Islet precursor cell (in vitro differentiated cells): ENCODE measurements at regions not wholly inside any gene's neighbourhood (a gene's known extent, or its start where the extent isn't known, plus 50 kb on each side); places are given as distances from the start of the nearest gene placed in this dataset.
"Not testable (repeated sequence)": the region's sequence is repeated elsewhere in the genome, so short reads cannot be mapped to it uniquely, and the experiment has no call there.

ENCODE experiments used
- DNase-seq: peaks from one replicate; pipeline ENCODE4 v3.0.0-alpha.2; 2018

DNA sequence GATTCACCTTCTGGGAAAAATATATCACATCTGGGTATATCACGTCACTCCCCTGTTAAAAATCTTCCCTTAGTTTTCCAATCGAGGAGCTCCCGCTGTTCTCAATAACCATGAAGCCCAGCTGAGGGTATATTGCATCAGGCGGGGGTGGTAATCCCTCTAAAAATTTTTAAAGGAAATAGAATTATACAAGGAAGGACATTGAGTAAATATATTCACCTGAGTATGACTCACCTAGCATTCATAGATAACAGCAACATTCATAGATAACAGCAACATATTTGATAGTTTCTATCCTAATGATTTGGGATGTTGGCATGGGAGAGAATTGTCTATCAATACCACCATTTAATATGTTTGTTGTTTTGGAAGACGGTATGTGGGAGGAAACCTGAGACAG, 473.6 kb downstream of the RMST start:
- DNase-seq, result no peak

GRCh38 chr12:97938031-97938430, 475.4 kb downstream of the RMST start:
- DNase-seq, result no peak

- no peak for DNase-seq
Observed at GRCh38 chr12:97939156-97939555, 476.6 kb downstream of the RMST start.

GRCh38 chr12:97940105-97940504, 477.5 kb downstream of the RMST start:
- DNase-seq, result no peak

DNA sequence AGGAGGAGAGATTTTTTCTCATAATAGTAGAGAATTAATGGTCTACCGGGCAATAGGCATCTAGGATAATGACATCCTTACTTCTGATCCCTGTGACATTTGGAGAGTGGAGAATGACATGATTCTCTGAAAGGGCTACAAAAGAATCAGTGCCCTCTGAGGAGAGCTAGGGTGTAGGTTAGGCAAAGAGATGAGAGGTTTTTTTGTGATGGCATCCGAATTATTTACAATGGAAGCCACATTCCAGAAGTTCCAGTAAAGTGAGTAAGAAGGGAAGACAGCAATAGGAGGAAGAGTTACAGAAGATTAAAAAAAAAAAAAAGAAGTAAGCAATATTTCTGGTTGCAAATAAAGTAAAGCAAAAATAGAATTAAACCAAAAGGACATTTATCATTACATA, 478.0 kb downstream of the RMST start:
- DNase-seq, result peak; percentile 60

DNA sequence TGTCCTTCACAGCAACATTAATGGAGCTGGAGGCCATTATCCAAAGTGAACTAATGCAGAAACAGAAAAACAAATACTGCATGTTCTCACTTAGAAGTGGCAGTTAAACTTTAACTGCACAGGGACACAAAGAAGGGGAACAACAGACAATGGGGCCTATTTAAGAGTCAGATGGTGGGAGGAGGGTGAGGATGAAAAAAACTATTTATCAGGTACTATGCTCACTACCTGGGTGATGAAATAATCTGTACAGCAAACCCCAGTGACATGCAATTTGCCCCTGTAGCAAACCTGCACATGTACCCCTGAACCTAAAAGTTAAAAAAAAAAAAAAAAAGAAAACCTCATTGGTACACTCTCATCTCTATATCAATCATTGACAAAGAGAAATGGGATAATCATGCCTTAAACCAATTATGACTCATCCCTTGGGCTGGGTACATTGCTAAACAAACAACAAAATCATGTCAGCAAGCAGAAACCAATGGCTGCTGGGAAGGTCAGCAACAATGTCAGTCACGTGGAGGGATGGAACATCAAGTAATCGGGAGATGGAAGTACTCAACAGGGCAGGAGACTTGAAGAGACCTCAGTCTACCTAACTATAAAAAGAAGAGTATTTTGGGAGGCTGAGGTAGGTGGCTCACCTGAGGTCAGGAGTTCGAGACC, 479.2 kb downstream of the RMST start:
- no peak for DNase-seq

DNA sequence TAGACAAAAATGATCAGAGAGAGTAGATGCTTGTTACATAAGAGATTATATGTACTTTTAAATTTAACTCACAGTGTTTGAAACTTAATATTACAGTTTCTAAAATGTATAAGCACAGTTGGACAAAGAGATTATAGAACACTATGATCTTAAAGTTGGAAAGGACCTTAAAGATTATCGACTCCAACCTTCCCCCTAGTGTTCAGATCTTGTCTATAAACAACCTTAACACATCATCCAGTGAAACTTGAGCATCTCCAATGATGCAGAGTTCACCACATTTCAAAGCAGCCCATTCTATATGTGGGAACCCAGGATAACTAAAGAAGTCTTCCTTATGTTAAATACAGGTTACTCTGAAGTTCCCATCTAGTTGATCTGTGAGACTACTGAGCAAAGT, 480.8 kb downstream of the RMST start:
- DNase-seq, result no peak

GRCh38 chr12:97944576-97944975, 482.0 kb downstream of the RMST start:
- DNase-seq, result no peak

DNA sequence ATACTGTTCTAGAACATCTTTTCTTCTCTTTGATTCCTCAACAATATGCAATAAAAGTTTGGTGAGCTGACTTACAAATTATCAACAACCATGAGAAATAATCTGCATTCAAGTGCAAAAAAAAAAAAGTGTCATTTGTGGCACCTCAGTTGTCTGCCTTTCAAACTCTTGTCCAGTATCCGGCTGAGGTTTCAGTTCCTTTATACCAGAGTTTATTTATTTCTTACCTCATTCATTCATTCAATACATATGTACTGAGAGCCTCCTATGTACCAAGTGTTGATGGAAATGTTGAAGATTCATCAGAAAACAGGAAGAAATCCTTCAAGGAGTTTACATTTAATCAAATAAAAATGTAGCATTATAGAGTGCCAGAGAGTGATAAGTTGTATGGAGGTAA, 484.1 kb downstream of the RMST start:
- no peak for DNase-seq

DNA sequence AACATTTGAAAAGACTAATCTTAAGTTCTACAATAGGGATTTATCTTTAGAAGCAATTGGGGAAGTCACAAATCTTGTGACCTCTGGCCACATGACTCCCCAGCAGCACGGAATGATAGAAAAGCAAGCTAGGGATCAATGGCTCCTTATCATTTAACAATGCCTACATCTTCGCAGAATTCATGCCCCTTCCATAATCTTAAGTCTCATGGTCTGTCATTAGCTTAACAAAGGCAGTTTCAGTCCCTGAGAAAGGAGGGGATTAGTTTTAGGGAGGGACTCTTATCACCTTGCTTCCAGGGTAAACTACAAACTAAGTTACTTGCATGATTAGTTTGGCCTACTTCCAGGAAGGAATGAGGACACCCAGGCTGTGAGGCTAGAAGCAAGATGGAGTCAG, 486.0 kb downstream of the RMST start:
- DNase-seq, result no peak

DNA sequence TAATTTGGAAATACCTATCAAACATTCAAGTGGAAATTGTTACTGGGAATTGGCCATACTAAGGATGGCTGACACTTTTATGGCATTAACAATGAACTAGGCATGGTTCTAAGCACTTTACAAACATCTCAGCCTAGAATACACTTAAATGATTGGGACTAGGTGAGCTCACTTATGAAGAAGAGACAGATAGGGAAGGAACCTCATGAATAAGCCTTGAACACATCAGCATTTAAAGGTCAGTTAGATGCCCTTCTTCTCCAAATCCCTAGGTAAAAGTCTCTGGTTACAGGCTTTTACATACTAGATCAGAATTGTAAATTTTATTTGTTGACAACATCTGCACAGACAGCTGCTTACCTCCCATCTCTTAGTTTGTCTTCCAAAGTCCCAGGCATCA, 488.6 kb downstream of the RMST start:
- DNase-seq, result no peak

DNA sequence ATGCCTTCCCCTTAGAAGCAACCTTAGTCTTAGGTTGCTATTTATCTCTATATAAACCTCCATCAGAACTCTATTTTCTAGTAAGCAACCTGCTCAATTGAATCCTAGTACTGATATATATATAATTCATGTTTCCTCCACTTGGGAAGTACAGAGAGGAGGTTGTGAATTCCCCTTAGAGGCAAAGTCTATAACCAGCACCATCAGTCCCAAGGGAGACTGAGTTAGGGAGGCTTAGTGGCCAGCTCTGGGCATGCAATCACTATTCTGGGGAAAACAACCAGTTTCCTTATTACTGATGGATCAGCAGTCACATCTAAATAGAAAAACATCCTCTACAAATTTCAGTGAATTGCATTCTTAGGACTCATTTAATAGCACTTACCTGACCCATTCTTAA, 489.1 kb downstream of the RMST start:
- DNase-seq, result no peak

DNA sequence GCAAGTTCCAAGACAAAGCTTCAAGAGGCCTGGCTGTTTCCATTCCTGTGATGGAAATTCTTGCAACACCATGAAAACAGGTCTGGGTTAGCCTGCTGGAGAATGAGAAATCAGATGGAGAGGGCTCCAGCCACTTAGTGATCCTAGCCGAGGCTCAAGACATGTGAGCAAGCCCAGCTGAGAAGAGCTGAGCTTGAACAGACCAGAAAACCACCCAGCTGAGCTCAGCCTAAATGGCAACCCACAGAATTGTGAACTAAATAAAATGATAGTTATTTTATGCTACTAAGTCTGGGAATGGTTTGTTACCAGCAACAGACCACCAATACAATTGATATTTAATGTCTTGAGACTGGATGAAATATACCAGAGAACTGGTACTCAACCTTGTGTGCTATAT, 494.5 kb downstream of the RMST start:
- DNase-seq, result no peak

- no peak for DNase-seq
Observed at GRCh38 chr12:97960225-97960624, 497.6 kb downstream of the RMST start.

DNA sequence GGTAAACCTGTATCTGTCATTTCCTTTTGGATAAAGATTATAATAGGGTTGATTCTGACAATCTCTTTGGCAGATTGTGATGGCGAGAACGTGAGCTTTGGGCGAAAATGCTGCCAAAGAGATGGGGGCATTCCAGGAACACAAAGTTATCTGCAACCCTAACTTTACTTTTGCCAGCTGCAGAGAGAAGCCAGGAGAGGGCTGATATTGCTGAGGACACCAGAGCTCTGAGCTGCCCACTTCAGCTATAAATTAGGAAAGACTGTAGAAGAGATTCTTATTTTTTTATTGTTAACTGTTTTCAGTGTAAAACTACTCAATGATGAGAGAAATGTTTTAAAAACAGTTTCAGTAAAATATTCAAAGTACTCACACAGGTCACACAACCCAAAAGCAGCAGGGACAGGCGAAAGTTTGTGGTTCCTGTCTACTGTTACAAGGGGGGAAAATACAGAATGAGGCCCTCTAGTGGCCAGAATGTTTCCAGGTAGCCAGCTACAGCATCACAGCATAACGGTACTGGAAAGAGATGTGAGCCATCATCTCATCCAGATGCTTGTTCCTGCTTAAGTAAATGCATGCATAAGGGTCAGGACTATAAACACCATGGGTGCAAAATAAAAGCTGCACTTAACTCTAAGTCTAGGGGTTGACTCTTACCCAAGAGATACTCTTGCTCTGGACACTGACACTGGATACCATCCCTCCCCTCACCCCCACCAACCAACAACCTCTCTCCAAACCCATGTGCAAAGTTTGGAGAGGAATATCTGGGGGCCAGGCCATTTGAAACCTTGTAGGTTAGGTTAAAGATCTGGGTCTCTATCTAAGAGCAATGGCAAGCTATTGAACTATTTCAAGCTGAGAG, 498.4 kb downstream of the RMST start:
- peak; percentile 73 for DNase-seq

GRCh38 chr12:97967831-97968230, 505.2 kb downstream of the RMST start:
- DNase-seq, result no peak

GRCh38 chr12:97968641-97969197, 506.1 kb downstream of the RMST start:
- no peak for DNase-seq

DNA sequence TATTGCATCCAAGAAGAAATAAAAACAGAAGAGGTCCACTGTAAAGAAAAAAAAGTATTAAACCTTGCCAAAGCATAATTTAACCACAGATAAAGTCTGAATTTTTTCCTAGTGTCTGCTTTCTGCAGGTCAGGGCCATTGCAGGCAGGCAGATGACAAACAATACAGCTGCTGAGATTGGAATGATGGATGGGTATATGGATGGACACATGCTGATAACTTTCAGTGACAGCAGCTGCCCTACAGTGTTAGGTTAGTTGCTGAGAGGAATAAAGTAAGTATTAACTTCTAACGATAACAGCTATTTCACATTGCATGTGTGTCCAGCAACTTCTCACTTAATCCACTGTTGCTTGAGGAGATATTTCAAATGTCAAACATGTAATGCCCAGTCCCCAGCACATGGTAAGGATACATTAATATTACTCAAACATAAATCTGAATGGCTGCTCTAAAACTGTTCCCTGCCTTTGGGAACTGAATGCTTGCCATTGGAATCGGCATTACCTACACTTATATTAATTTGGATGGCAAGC, 515.3 kb downstream of the RMST start:
- no peak for DNase-seq

DNA sequence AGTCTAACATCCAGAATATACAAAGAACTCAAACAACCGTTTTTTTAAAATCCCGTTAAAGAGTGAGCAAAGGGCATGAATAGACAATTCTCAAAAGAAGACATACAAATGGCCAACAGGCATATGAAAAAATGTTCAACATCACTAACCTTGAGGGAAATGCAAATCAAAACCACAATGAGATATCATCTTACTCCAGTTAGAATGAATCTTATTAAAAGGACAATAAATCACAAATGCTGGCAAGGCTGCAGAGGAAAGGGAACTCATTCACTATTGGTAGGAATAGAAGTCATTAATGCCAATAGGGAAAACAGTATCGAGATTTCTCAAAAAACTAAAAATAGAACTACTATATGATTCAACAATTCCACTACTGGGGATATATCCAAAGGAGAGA, 520.1 kb downstream of the RMST start:
- no peak for DNase-seq

- no peak for DNase-seq
Observed at GRCh38 chr12:97983796-97984195, 521.2 kb downstream of the RMST start.

- DNase-seq, result no peak
Observed at GRCh38 chr12:97984436-97984835, 521.8 kb downstream of the RMST start.

GRCh38 chr12:97984974-97985580, 522.5 kb downstream of the RMST start:
- no peak for DNase-seq

GRCh38 chr12:97985834-97986233, 523.2 kb downstream of the RMST start:
- no peak for DNase-seq

- not testable (repeated sequence) for DNase-seq
Observed at GRCh38 chr12:97988588-97988987, 526.0 kb downstream of the RMST start.
